Esophagus squamous epithelium (tissue), 5 donors: ENCODE measurements at regions not wholly inside any gene's neighbourhood (a gene's known extent, or its start where the extent isn't known, plus 50 kb on each side); places are given as distances from the start of the nearest gene placed in this dataset.

Source experiments
- DNase-seq: peaks from one replicate; lab custom pipeline; 2025; lab: John Stamatoyannopoulos, UW
- H3K27ac ChIP-seq, 4 donors: fragments of 200-600 bp; sonication (generic); one replicate each; pipeline ENCODE4 v1.5.1; 2016 to 2019; ENCODE audit warnings: mild to moderate bottlenecking in 1 of 4
- H3K27me3 ChIP-seq, 4 donors: fragments of 200-600 bp; sonication (generic); 1 replicate in 3 of 4; 2 replicates in 1 of 4; pipeline versions ENCODE4 v1.5.1 to v1.6.0; 2017 to 2021; ENCODE audit warnings: antibody characterized with exemption in 1 of 4
- H3K36me3 ChIP-seq, 3 donors: fragments of 200-600 bp; sonication (generic); one replicate each; pipeline ENCODE4 v1.5.1; 2016 to 2019
- H3K4me1 ChIP-seq, 3 donors: fragments of 200-600 bp; sonication (generic); one replicate each; pipeline ENCODE4 v1.5.1; 2017 to 2019
- H3K4me3 ChIP-seq, 4 donors: fragments of 200-600 bp; sonication (generic); 1 replicate in 3 of 4; 2 replicates in 1 of 4; pipeline ENCODE4 v1.5.1; 2016 to 2019; ENCODE audit warnings: mild to moderate bottlenecking in 2 of 4, moderate library complexity in 1 of 4
- H3K9me3 ChIP-seq, 3 donors: fragments of 200-600 bp; sonication (generic); one replicate each; pipeline ENCODE4 v1.5.1; 2016 to 2019
- CTCF ChIP-seq, 6 experiments: fragments of 450-650 bp in 4 of 6; fragments of 200-600 bp in 2 of 6; sonication (generic) in 2 of 6; IDR thresholded peaks; one replicate each; pipeline ENCODE4 v1.5.1; 2016 to 2019; ENCODE audit warnings: antibody characterized with exemption in 6 of 6, mild to moderate bottlenecking in 4 of 6, moderate library complexity in 4 of 6
- POLR2A ChIP-seq, 4 donors: fragments of 450-650 bp; IDR thresholded peaks; one replicate each; pipeline ENCODE4 v1.6.1; 2017; ENCODE audit warnings: antibody characterized with exemption in 4 of 4, mild to moderate bottlenecking in 4 of 4, moderate library complexity in 3 of 4
- WGBS, 2 donors: methylation state at CpG; one replicate each; pipeline ENCODE4 v1.1.5; 2018; 5-methylcytosine and 5-hydroxymethylcytosine counted together
- intact Hi-C: fragments of 100-400 bp; cut with DNase I; formaldehyde crosslinking; loops from one replicate; pipeline ENCODE4 v1.15.0; 2022
- donor health status: DM: yes; HTN: yes; CAD: no.

DNA sequence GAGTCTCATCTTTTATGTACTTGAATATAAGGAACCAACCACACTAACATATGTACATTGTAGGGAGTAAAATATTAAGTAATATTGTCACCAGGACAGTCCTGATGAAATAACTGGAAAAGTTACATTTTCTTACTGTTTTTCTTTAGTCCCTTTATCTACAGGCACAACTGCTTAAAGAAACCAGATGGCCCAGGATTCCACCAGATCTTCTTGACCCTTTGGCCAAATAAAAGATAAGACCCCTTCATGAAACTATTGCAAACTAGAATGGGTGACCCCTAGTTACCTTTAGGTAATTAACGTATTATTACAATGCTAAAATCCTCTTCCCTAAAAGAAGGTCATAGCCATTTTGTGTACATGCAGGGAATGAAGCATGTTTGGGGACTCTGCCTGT lies 106.3 kb upstream of the FTMT start:
- TF ChIP-seq CTCF (IDR thresholded peaks at IDR 0.05) (no peak), POLR2A (IDR thresholded peaks at IDR 0.05) (no peak)
- no peak overlapping the region for H3K27ac ChIP-seq
- WGBS, 2 donors = 80 to 82% methylated on average over 1 of the region's 1 CpG
- intact Hi-C loops = no loop called here
- no peak overlapping the region for H3K4me3 ChIP-seq
- H3K27me3 ChIP-seq = no peaks in the 10 kb centered on the region
- H3K4me1 ChIP-seq = no peaks in the 10 kb centered on the region
- DNase-seq = no peak
- no peaks in the 10 kb centered on the region for H3K36me3 ChIP-seq
- H3K9me3 ChIP-seq = no peaks in the 10 kb centered on the region

- DNase-seq = no peak
- Histone ChIP-seq H3K4me1 (no peaks in the 10 kb centered on the region), H3K9me3 (no peaks in the 10 kb centered on the region), H3K36me3 (no peaks in the 10 kb centered on the region), H3K27ac (no peak overlapping the region), H3K4me3 (no peak overlapping the region), H3K27me3 (no peaks in the 10 kb centered on the region)
- no peak for TF ChIP-seq CTCF (IDR thresholded peaks at IDR 0.05)
- no peak for TF ChIP-seq POLR2A (IDR thresholded peaks at IDR 0.05)
- intact Hi-C loops = no loop called here
These were observed 104.9 kb upstream of the FTMT start for GRCh38 chr5:121746763-121747162.

DNA sequence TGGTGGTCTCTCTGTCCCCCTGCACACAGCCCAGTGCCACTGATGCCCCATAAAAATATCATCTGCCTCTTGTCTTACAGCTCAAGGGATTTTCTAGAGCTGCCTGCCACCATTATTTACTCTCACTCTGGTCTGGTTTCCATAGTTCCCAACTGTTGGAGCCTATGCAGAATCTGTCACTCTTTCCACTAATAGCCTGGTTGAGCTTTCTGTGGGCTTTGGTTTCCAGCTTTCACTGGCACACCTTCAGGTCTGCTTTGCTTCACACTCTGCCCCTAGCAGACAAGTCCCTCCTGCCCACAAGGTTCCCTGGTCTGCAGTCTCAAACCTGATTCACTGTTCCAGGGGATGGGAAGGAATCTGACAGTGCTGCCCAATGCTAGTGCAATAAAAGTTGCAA lies 103.0 kb upstream of the FTMT start:
- no peak overlapping the region for H3K4me3 ChIP-seq
- intact Hi-C loops = no loop called here
- no peaks in the 10 kb centered on the region for H3K9me3 ChIP-seq
- H3K27ac ChIP-seq = no peak overlapping the region
- H3K4me1 ChIP-seq = no peaks in the 10 kb centered on the region
- no peak for DNase-seq
- TF ChIP-seq CTCF (IDR thresholded peaks at IDR 0.05) (no peak), POLR2A (IDR thresholded peaks at IDR 0.05) (no peak)
- no peaks in the 10 kb centered on the region for H3K27me3 ChIP-seq
- no peaks in the 10 kb centered on the region for H3K36me3 ChIP-seq

DNA sequence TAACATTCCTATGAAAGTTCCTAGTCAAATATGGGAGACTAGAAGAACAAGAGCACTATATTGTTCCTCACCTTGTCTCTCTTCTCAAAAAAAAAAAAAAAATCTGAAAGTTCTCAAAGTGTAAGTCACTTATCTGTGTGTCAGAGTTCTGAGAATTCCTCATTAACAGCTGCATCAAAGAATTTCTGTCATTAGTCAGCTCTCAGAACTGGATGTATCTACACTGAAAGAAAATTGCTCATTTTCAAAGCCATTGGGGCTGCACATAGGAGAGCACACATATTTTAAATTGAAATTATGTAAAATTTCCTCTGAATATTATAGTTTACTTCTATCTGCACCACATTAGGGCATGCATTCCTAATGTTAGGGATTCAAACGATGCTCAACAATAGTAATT lies 99.5 kb upstream of the FTMT start:
- no peak for TF ChIP-seq CTCF (IDR thresholded peaks at IDR 0.05)
- no peak for TF ChIP-seq POLR2A (IDR thresholded peaks at IDR 0.05)
- WGBS, 2 donors = 92 to 94% methylated on average over 1 of the region's 1 CpG
- H3K4me3 ChIP-seq = no peak overlapping the region
- H3K27ac ChIP-seq = no peak overlapping the region
- H3K9me3 ChIP-seq = no peaks in the 10 kb centered on the region
- DNase-seq = no peak
- intact Hi-C loops = no loop called here
- H3K4me1 ChIP-seq = no peaks in the 10 kb centered on the region
- no peaks in the 10 kb centered on the region for H3K27me3 ChIP-seq
- H3K36me3 ChIP-seq = no peaks in the 10 kb centered on the region

DNA sequence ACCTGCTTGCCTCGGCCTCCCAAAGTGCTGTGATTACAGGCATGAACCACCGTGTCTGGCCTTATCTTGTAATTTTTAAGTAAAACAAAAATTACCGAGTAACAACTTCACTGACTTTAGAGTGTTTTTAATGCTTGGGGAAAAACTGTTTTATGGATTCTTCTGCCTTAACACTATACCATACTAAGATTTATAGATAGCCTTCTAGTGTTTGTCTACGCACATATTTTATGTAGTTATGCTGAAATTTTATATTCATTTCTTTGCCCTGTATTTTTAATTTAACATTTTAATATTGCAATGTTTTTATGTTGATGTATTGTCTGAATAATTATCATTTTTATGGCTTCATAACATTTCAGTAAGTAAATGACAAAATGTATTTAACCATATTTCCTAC lies 96.4 kb upstream of the FTMT start:
- no peaks in the 10 kb centered on the region for H3K36me3 ChIP-seq
- no peak overlapping the region for H3K27ac ChIP-seq
- 79 to 90% methylated on average over 4 of the region's 4 CpGs for WGBS, 2 donors
- no peak overlapping the region for H3K4me3 ChIP-seq
- no peaks in the 10 kb centered on the region for H3K4me1 ChIP-seq
- no peaks in the 10 kb centered on the region for H3K9me3 ChIP-seq
- TF ChIP-seq CTCF (IDR thresholded peaks at IDR 0.05) (no peak), POLR2A (IDR thresholded peaks at IDR 0.05) (no peak)
- H3K27me3 ChIP-seq = no peaks in the 10 kb centered on the region
- intact Hi-C loops = no loop called here
- no peak for DNase-seq
